T-cell (primary cell): ENCODE measurements at regions not wholly inside any gene's neighbourhood (a gene's known extent, or its start where the extent isn't known, plus 50 kb on each side); places are given as distances from the start of the nearest gene placed in this dataset.

Experiments
- ATAC-seq, 4 experiments: fragments of 200-7000 bp in 3 of 4; fragments of 150-1000 bp in 1 of 4; cut with Tn5 transposase; replicated peaks in 1 of 4; 1 replicate in 3 of 4; 2 replicates in 1 of 4; pipeline ENCODE4 v1.10.0; 2021; ENCODE audit warnings: moderate library complexity in 3 of 4, mild to moderate bottlenecking in 2 of 4, moderate number of reproducible peaks in 1 of 4
- CTCF ChIA-PET, 2 donors: fragments of 300-600 bp; sonication (Branson Sonifier 250); formaldehyde crosslinking; loops; one replicate each; lab custom pipeline; 2022; ENCODE audit warnings: antibody characterized with exemption in 2 of 2; lab: Charles Lee
- POLR2A ChIA-PET, 2 donors: fragments of 300-600 bp; sonication (Branson Sonifier 250); formaldehyde crosslinking; loops; one replicate each; lab custom pipeline; 2022; ENCODE audit warnings: antibody characterized with exemption in 2 of 2; lab: Charles Lee
- DNase-seq, 35 experiments: peaks; one replicate each; pipeline versions ENCODE4 v3.0.0 to v3.0.0-alpha.2; 2013 to 2023
- H3K27ac ChIP-seq: one replicate; pipeline ENCODE4 v1.5.1; 2013; ENCODE audit warnings: low read length
- H3K27me3 ChIP-seq, 2 experiments: replicated peaks in 1 of 2; 1 replicate in 1 of 2; 2 replicates in 1 of 2; pipeline versions ENCODE4 v1.6.1 to v1.7.0; 2013; ENCODE audit warnings: low read length in 1 of 2, mixed read lengths in 1 of 2; ENCODE audit not compliant: control insufficient read depth in 2 of 2, insufficient read depth in 2 of 2; ENCODE audit errors: extremely low read depth in 1 of 2
- H3K36me3 ChIP-seq, 2 donors: 1 replicate in 1 of 2; 2 replicates in 1 of 2; pipeline versions ENCODE4 v1.6.1 to v1.7.0; 2013; ENCODE audit warnings: low read length in 1 of 2; ENCODE audit not compliant: control insufficient read depth in 2 of 2, insufficient read depth in 1 of 2; ENCODE audit errors: extremely low read depth in 1 of 2
- H3K4me1 ChIP-seq, 2 experiments: 1 replicate in 1 of 2; 2 replicates in 1 of 2; pipeline versions ENCODE4 v1.6.1 to v1.7.0; 2013; ENCODE audit warnings: low read length in 2 of 2, mixed read lengths in 1 of 2; ENCODE audit not compliant: insufficient read depth in 2 of 2, control insufficient read depth in 1 of 2; ENCODE audit errors: extremely low read depth in 1 of 2
- H3K4me3 ChIP-seq, 2 donors: 1 replicate in 1 of 2; 2 replicates in 1 of 2; pipeline versions ENCODE4 v1.5.1 to v1.7.0; 2013; ENCODE audit warnings: mild to moderate bottlenecking in 2 of 2, low read length in 1 of 2, moderate library complexity in 1 of 2; ENCODE audit not compliant: control insufficient read depth in 1 of 2; ENCODE audit errors: extremely low read depth in 1 of 2
- H3K9me3 ChIP-seq: 2 replicates; pipeline ENCODE4 v1.7.0; 2013
- H3K27ac Mint-ChIP-seq, 2 donors: one replicate each; pipeline ENCODE4 v1.8.0; 2020 to 2021; ENCODE audit warnings: mild to moderate bottlenecking in 2 of 2, mixed read lengths in 2 of 2
- H3K27me3 Mint-ChIP-seq, 2 donors: one replicate each; pipeline ENCODE4 v1.8.0; 2021 to 2022; ENCODE audit warnings: mixed read lengths in 2 of 2
- H3K36me3 Mint-ChIP-seq: one replicate; pipeline ENCODE4 v1.8.0; 2021; ENCODE audit warnings: mixed read lengths
- H3K4me1 Mint-ChIP-seq, 3 donors: one replicate each; pipeline ENCODE4 v1.8.0; 2020 to 2022; ENCODE audit warnings: mixed read lengths in 3 of 3, mild to moderate bottlenecking in 1 of 3
- H3K4me3 Mint-ChIP-seq, 3 donors: one replicate each; pipeline ENCODE4 v1.8.0; 2020 to 2022; ENCODE audit warnings: mild to moderate bottlenecking in 3 of 3, mixed read lengths in 3 of 3, moderate library complexity in 3 of 3
- H3K9me3 Mint-ChIP-seq, 3 donors: one replicate each; pipeline ENCODE4 v1.8.0; 2020 to 2022; ENCODE audit warnings: mixed read lengths in 3 of 3
- WGBS: methylation state at CpG from one replicate; pipeline ENCODE4 v1.1.5; 2013; ENCODE audit warnings: missing lambda C conversion rate; ENCODE audit not compliant: insufficient coverage; 5-methylcytosine and 5-hydroxymethylcytosine counted together

DNA sequence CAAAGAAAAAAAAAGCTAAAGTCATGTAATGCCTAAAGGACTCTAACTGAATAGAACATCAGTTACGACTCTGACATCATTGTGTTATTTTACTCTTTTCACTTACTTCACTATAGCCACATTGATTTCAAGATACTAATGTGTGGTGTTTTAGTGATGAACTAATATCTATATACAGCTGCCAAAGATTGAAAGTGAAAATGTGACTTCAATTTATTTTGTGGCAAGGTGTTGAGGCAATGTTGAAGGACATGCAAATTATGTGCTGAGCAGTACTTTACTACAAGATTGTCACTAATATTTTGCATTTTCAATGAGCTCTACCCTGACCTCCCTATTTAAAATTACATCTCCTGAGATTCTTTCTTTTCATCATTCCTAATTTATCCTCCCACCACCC lies 1911.9 kb upstream of the PCDH20 start:
- ATAC-seq (no peak), DNase-seq (no peak)
- H3K9me3 Mint-ChIP-seq: peaks cover 4 to 22% (median 19%) of the 10 kb centered on the region in 3 donors
- Histone ChIP-seq H3K27ac (no peak overlapping the region), H3K36me3 (no peaks in the 10 kb centered on the region), H3K4me1 (no peaks in the 10 kb centered on the region), H3K4me3 (no peak overlapping the region), H3K27me3 (no peaks in the 10 kb centered on the region), H3K9me3 (no peaks in the 10 kb centered on the region)
- ChIA-PET POLR2A (no interaction called here), CTCF (no interaction called here)
- no CpG with 5 or more reads among the region's 1 CpG for WGBS
- H3K27me3 Mint-ChIP-seq: no peaks in the 10 kb centered on the region
- H3K4me1 Mint-ChIP-seq: no peaks in the 10 kb centered on the region
- H3K36me3 Mint-ChIP-seq: no peaks in the 10 kb centered on the region
- H3K4me3 Mint-ChIP-seq: no peak overlapping the region
- no peak overlapping the region for H3K27ac Mint-ChIP-seq

DNA sequence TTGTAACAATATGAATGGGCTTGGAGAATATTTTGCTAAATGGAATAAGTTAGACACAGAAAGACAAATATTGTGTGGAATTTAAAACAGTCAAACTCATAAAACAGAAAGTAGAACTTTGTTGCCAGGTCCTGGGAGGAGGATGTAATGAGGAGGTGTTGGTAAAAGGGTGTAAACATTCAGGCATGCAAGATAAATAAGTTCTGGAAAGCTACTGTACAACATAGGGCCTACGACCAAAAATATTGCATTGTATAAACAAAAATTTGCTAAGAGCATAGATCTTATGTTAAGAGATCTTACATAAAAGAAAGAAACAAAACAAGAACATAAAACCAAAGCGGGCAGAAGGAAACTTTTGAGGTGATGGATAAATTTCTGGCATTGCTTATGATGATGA lies 1907.8 kb upstream of the PCDH20 start:
- peaks cover 4 to 13% (median 7%) of the 10 kb centered on the region in 3 donors for H3K9me3 Mint-ChIP-seq
- Histone ChIP-seq H3K27me3 (no peaks in the 10 kb centered on the region), H3K27ac (no peak overlapping the region), H3K4me1 (no peaks in the 10 kb centered on the region), H3K36me3 (no peaks in the 10 kb centered on the region), H3K4me3 (no peak overlapping the region), H3K9me3 (no peaks in the 10 kb centered on the region)
- no CpG with 5 or more reads among the region's 2 CpGs for WGBS
- CTCF ChIA-PET: interaction anchor here in 1 of 2 donors (0.6 kb wide), 1 partner anchor 868 kb away, joined by 3 read pairs; no protein-coding TSS in a partner anchor
- POLR2A ChIA-PET: no interaction called here
- DNase-seq: no peak
- no peaks in the 10 kb centered on the region for H3K27me3 Mint-ChIP-seq
- no peaks in the 10 kb centered on the region for H3K4me1 Mint-ChIP-seq
- H3K4me3 Mint-ChIP-seq: no peak overlapping the region
- no peak for ATAC-seq
- no peak overlapping the region for H3K27ac Mint-ChIP-seq
- no peaks in the 10 kb centered on the region for H3K36me3 Mint-ChIP-seq

DNA sequence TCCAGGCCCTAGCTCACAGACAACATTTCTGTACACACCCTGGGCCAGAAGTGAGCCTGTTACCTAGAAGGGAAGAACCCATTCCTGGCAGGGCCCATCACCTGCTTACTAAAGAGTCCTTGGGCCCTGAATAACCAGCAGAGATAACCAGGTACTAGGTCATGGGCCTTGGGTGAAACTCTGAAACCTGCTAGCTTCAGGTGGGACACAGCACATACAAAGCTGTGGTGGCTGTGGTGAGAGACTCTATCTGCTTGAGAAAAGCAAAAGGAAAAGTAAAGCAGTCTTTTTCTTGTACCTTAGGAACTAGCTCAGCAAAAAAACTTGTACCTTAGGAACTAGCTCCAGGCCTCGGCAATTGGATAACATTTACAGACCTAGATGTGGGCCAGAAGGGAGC lies 1895.9 kb upstream of the PCDH20 start:
- no peaks in the 10 kb centered on the region for H3K36me3 ChIP-seq
- no peaks in the 10 kb centered on the region for H3K9me3 ChIP-seq
- Mint-ChIP-seq H3K27ac (no peak overlapping the region), H3K27me3 (no peaks in the 10 kb centered on the region), H3K9me3 (peaks cover 4 to 26% (median 17%) of the 10 kb centered on the region in 3 donors), H3K36me3 (no peaks in the 10 kb centered on the region), H3K4me3 (no peak overlapping the region), H3K4me1 (no peaks in the 10 kb centered on the region)
- ATAC-seq (no peak), DNase-seq (no peak)
- H3K4me3 ChIP-seq: no peak overlapping the region
- CTCF ChIA-PET: no interaction called here
- no peaks in the 10 kb centered on the region for H3K4me1 ChIP-seq
- WGBS: 67% methylated on average over 1 of the region's 1 CpG
- POLR2A ChIA-PET: no interaction called here
- H3K27me3 ChIP-seq: no peaks in the 10 kb centered on the region
- H3K27ac ChIP-seq: no peak overlapping the region

DNA sequence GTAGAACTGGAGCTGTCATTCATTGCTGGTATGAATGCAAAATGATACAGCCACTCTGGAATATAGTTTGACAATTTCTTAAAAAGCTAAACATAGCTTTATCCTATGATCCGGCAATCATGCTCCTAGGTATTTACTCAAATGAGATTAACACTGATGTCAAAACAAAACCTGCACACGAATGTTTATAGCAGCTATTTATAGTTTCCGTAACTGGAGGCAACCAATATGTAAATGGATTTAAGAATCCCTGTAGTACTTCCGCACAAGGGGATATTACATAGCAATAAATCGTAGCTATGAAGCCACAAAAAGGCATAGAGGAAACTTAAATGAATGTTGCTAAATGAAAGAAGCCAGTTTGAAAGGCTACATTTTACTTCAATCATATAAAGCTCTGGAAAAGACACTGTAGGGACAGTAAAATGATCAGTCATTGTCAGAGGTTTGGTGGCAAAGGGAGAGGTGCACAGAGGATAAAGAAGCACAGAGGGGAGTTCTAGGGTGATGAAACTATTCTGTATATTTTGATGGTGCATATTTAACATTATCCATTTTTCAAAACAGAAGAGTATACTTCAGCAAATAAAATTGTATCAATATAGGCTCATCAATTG lies 1893.0 kb upstream of the PCDH20 start:
- ATAC-seq (no peak), DNase-seq (no peak)
- H3K27ac Mint-ChIP-seq: no peak overlapping the region
- no peak overlapping the region for H3K4me3 ChIP-seq
- ChIA-PET CTCF (no interaction called here), POLR2A (no interaction called here)
- no peaks in the 10 kb centered on the region for H3K36me3 Mint-ChIP-seq
- 100% methylated on average over 1 of the region's 5 CpGs for whole genome bisulfite sequencing
- no peaks in the 10 kb centered on the region for H3K4me1 Mint-ChIP-seq
- no peaks in the 10 kb centered on the region for H3K27me3 ChIP-seq
- H3K27ac ChIP-seq: no peak overlapping the region
- no peak overlapping the region for H3K4me3 Mint-ChIP-seq
- no peaks in the 10 kb centered on the region for H3K27me3 Mint-ChIP-seq
- H3K9me3 Mint-ChIP-seq: peaks cover 0 to 26% (median 26%) of the 10 kb centered on the region in 3 donors
- no peaks in the 10 kb centered on the region for H3K36me3 ChIP-seq
- H3K4me1 ChIP-seq: no peaks in the 10 kb centered on the region
- no peaks in the 10 kb centered on the region for H3K9me3 ChIP-seq

DNA sequence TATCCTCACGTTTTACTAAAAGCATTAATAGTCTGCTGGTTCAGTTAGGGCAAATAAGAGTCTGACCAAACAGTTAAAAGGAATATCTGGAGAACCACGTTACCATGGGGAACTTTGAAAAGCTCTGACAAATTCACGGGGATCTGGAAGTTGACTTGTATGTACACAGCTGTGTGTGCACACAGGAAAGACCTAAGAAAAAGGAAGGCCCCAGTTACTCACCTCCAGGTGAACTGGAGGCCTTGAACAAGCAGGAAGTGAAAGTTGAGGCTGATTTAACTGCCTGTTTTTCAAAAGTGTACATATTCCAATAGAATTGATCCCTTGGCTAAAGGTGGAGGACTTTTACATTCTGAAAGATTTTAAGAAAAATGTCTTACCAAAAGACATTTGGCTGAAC lies 1891.6 kb upstream of the PCDH20 start:
- H3K9me3 Mint-ChIP-seq: peaks cover 0 to 22% (median 21%) of the 10 kb centered on the region in 3 donors
- 31% methylated on average over 3 of the region's 3 CpGs for WGBS
- H3K4me3 Mint-ChIP-seq: no peak overlapping the region
- Histone ChIP-seq H3K4me1 (no peaks in the 10 kb centered on the region), H3K36me3 (no peaks in the 10 kb centered on the region), H3K27ac (no peak overlapping the region), H3K27me3 (no peaks in the 10 kb centered on the region), H3K9me3 (no peaks in the 10 kb centered on the region), H3K4me3 (no peak overlapping the region)
- H3K36me3 Mint-ChIP-seq: no peaks in the 10 kb centered on the region
- ATAC-seq (no peak), DNase-seq (no peak)
- no peaks in the 10 kb centered on the region for H3K4me1 Mint-ChIP-seq
- no peak overlapping the region for H3K27ac Mint-ChIP-seq
- CTCF ChIA-PET: no interaction called here
- POLR2A ChIA-PET: no interaction called here
- no peaks in the 10 kb centered on the region for H3K27me3 Mint-ChIP-seq

DNA sequence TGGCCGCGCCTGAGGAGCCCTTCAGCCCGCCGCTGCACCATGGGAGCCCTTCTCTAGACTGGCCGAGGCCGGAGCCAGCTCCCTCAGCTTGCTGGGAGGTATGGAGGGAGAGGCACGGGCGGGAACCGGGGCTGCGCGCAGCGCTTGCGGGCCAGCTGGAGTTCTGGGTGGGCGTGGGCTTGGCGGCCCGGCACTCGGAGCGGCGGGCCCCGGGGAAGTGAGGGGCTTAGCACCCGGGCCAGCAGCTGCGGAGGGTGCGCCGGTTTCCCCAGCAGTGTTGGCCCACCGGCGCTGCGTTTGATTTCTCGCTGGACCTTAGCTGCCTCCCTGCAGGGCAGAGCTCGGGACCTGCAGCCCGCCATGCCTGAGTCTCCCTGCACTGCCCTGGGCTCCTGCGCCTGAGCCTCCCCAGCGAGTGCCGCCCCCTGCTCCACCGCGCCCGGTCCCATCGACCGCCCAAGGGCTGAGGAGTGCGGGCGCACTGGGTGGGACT lies 1890.0 kb upstream of the PCDH20 start:
- Histone ChIP-seq H3K27ac (no peak overlapping the region), H3K27me3 (no peaks in the 10 kb centered on the region), H3K36me3 (no peaks in the 10 kb centered on the region), H3K4me1 (no peaks in the 10 kb centered on the region), H3K4me3 (no peak overlapping the region), H3K9me3 (no peaks in the 10 kb centered on the region)
- H3K4me3 Mint-ChIP-seq: no peak overlapping the region
- no peaks in the 10 kb centered on the region for H3K4me1 Mint-ChIP-seq
- H3K9me3 Mint-ChIP-seq: peaks cover 0 to 25% (median 21%) of the 10 kb centered on the region in 3 donors
- no peak for ATAC-seq
- no peak for DNase-seq
- CTCF ChIA-PET: no interaction called here
- POLR2A ChIA-PET: no interaction called here
- H3K27ac Mint-ChIP-seq: no peak overlapping the region
- WGBS: 95% methylated on average over 35 of the region's 40 CpGs
- no peaks in the 10 kb centered on the region for H3K27me3 Mint-ChIP-seq
- no peaks in the 10 kb centered on the region for H3K36me3 Mint-ChIP-seq

DNA sequence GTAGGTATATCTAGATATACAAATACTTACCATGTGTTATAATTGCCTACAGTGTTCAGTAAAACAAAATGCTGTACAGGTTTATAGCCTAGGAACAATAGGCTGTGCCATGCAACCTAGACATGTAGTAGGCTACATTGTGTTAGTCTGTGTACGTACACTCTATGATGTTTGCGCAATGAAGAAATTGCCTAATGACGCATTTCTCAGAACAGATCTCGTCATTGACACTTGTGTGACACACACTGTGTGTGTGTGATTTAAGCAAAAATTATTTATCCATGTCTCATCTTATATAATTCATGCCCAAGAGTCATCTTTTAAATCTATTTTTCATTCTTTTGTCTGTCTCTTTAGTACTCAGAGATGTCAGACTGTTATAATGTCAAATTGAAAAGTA lies 1888.8 kb upstream of the PCDH20 start:
- Histone ChIP-seq H3K36me3 (no peaks in the 10 kb centered on the region), H3K27ac (no peak overlapping the region), H3K9me3 (no peaks in the 10 kb centered on the region), H3K4me1 (no peaks in the 10 kb centered on the region), H3K27me3 (no peaks in the 10 kb centered on the region), H3K4me3 (no peak overlapping the region)
- Mint-ChIP-seq H3K36me3 (no peaks in the 10 kb centered on the region), H3K4me1 (no peaks in the 10 kb centered on the region), H3K27me3 (no peaks in the 10 kb centered on the region), H3K9me3 (peaks cover 0 to 23% (median 22%) of the 10 kb centered on the region in 3 donors), H3K27ac (no peak overlapping the region), H3K4me3 (no peak overlapping the region)
- no peak for ATAC-seq
- ChIA-PET POLR2A (no interaction called here), CTCF (no interaction called here)
- DNase-seq: no peak
- WGBS: no CpG with 5 or more reads among the region's 4 CpGs
